Renal pelvis (tissue), 1 donor: ENCODE measurements at regions not wholly inside any gene's neighbourhood (a gene's known extent, or its start where the extent isn't known, plus 50 kb on each side); places are given as distances from the start of the nearest gene placed in this dataset.

Experiments
- DNase-seq: peaks from one replicate; pipeline ENCODE4 v3.0.0-alpha.2; 2013

DNA sequence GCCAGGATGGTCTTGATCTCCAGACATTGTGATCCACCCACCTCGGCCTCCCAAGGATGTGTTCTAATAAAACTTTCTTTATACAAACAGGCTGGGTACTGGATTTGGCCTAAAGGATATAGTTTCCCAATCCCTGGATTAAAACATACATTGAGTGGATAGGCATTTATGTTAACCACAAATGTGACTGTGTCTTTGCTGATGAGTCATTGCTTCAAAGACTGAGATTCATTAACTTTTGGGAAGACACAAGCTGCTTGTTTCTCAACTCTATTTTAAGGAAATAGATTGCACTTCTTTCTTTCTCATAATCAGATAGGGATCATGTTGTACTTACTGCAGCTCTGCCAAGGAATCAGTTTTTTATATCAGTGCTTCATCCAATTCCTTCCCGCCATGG, 131.3 kb upstream of the AGA start:
- no peak for DNase-seq

DNA sequence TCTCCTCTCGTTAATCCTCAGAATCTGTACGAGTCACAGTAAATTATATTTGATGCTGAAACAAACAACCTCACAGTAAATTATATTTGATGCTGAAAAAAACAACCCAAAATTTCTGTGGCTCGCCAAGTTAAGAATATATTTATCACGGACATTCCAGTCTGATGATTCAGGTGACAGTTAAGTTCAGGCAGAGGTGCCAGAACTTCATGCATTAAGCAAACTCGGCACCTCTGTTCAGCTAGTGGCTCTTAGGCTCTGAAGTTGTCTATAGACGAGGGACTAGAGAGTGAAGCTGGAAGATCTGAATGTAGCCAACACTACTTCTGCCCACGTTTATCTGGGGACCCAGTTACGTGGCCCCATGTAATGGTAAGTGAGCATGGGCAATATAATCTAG, 132.2 kb upstream of the AGA start:
- no peak for DNase-seq

DNA sequence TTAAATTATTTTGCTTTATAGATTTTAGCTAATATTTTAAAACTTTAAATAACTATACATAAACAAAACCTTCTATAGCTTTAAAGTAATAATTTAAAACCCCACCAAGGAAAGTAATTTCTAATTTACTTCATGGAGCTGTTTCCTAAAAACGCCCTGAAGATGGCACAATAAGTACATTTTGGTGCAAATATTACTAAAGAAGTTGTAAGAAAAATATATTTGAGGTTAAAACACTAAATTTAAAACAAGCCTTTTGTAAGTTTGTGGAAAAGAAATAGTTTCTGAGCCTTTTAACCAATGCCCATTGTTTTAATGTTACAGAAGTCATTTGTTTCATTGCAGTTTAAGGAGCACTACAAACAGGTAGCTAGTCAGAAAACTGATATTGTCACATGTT, 137.4 kb upstream of the AGA start:
- DNase-seq = no peak

DNA sequence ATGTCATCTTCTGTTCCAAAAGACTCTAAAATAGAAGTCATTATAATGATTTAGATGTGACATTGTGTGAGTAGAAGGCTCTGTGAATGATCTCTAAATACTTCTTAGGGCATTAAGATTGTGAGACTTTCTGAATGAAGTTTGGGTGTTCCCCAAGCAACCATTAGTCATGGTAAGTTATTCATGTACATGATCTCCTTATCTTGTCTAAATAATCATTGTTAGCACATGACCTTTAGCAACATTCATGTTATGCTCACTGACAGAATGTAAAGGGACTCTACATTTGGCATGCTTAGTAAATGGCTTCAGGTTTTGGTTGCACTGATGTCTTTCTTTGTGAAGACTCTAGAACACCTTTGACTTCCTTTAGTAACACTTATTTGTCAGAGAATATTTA, 140.8 kb upstream of the AGA start:
- DNase-seq = no peak

DNA sequence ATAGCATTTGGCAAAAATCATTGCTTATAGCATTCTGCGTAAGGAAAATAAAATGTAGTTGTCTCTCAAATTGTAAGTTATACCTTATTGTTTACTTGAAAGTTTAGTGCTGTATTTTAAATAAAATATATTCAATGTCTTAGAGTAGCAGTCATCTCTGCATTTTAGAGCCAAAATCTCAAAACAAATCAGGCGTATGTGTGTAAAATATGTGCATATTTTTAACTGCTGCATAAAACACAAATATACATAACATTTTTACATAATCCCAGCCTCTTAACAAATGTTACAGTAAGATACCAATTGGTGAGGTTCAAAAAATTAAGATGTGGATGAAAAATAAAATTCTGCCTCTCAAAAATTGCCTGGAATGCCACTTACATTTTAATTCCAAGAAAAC, 145.8 kb upstream of the AGA start:
- no peak for DNase-seq

DNA sequence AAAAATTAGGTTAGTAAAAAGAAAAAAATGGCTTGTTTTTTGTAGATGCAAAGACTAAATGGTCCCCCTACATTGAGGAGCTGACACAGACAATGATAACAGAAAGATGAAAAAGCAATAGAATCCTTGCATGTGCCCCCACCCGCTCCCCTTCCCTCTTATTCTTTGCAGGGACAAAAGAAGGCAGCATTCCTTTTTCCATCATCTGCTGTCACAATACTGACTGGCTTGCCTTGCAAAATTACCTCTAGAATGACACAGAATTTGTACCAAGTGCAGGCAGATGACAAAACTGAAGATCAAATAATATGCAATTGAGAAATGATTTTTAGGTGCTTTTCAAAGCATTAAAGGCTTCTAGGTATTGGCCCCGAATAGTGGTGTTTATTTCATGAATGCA, 153.1 kb upstream of the AGA start:
- no peak for DNase-seq

DNA sequence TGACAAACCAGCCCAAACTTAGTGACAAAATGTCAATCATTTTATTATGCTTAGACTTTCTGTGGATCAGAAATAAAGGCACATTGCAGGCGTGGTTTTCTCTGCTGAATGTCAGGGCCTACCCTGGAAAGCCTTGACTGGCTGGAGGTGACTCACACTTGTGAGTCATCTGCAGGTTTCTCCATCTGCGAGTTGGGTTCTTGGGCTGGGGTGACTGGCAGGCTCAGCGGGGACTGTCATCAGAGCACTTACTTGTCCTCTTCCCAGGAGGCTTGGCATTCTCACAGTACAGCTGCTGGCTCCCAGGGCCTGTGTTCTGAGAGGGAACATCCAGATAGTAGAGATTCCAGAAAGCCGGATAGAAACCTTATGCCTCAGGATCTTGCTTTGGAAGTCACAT, 153.8 kb upstream of the AGA start:
- DNase-seq = no peak

DNA sequence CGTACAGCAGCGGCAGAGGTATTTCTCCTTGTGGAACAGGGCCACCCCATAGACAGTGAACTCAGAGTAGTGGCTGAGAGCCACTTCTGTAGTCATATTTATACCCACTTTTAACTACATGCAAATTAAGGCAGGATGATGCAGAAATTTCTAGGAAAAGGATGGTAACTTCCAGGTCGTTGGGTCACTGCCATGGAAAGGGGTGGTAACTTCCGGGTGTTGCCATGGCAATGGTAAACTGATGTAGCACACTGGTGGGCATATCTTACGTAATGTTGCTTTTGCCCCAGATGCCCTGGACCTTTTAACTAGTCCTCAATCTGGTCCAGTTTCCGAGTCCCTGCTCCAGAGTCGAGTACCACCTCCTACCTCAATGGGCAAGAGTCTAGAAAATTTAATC, 154.8 kb upstream of the AGA start:
- DNase-seq = no peak

DNA sequence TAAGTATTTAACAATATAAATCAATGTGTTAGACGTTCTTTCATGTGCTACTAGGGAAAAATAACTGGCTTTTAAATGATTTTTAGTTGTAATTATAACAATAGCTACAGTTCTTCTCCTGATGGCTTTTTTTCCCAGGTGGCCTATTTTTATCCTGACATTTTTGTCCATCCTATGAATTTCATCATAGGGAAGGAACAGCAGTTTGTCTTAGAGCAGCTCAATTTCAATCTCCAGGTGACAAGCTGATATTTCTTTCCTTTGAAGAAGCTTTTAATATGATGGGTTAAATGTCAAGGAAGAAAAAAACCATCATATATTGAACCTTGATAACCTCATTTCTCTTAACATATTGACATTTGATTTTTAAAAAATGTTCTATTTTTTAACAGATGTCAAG, 163.0 kb upstream of the AGA start:
- DNase-seq = no peak

DNA sequence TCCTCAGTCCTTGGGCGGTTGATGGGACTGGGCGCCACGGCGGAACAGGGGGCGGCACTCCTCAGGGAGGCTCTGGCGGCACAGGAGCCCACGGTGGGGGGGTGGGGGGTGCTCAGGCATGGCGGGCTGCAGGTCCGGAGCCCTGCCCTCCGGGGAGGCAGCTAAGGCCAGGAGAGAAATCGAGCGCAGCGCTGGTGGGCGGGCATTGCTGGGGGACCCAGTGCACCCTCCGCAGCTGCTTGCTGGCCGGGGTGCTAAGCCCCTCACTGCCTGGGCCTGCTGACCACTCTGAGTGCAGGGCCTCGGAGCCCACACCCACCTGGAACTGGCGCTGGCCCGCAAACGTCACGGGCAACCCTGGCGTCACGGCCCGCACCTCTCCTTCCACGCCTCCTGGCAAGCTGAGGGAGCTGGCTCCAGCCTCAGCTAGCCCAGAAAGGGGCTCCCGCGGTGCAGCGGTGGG, 164.9 kb upstream of the AGA start:
- DNase-seq = no peak

DNA sequence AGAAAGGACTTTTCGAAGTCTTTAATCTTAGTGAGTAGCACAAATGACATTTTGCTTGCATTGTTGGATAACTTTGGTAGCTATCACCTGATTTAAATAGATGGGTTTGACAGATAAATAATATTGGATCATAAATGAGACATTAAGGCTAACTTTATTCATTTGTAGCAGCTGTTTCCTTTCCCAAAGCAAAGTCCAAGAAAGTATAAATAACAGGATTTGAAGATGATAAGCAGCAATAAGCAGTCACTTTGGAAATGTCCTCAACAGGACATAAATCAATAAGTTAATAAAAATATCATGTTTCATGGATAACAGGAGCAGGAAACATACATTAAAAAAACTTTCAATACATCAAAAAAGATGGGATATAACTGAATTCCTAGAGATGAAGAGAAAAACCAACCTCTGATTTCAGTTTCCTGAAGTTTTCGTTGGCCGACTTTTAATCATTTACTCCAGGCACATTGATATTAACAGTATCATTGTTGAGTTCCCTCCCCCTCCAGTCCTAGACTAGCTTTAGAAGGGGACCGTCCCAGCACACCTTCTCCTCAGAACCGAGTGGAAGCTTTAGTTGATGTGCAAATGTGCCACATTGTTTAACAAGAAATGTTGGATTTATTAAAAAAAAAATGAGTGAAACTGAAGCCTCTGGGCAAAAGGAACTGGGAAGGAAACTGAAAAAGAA, 169.9 kb upstream of the AGA start:
- DNase-seq = no peak

DNA sequence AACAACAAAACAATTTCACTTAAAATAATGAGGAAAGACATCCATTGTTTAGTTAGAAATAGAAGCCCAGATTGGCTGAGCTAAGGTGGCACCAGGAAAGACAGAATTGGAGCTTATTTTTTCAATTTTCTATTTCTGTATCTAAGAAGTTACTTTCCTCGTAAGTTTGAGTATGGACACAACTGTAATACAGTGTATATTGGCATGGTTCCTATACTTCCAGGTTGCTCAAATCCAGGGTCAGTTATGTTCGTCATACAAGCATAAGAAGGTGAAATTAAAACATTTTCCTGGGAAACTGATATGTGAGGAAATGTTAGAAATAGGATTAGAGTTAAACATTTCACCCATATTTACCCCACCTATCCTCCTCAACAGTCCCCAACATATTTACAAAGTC, 170.4 kb upstream of the AGA start:
- no peak for DNase-seq

DNA sequence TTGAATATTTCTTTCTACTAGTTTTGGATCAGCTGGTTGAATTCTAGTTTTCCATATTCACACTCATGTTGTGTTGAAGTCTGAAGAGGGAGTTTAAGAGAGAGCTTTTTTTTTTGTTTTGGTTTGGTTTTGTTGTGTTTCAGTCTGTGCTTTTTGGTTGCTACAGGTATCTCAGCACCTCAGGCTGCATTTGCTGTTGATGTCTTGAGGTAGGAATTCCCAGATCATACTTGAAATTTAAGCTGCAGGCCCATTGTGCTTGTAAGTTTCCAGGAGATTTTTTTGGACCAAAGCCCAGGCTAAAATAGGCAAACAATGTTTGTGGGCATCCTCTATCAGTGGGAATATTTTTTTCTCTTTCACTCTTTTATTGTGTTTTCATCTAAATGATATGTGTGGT, 190.2 kb upstream of the AGA start:
- no peak for DNase-seq

DNA sequence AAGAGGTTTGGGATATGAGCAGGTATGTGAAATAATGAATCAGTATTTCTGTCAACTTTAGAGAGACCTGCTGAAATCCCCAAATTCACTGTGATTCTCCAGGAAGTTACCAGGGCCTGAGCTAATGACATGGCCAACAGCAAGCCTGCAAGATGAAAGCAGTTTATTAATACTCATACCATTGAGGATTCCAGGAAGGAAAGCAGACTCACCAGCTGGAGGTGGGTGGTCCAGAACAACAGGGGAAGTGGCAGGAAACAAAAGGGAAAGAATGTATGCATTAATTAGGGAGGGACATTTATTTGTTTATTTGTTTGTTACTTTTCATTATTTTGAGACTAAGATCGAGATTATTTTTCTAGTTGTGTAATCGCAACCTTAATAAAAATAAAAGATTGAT, 196.6 kb upstream of the AGA start:
- no peak for DNase-seq

DNA sequence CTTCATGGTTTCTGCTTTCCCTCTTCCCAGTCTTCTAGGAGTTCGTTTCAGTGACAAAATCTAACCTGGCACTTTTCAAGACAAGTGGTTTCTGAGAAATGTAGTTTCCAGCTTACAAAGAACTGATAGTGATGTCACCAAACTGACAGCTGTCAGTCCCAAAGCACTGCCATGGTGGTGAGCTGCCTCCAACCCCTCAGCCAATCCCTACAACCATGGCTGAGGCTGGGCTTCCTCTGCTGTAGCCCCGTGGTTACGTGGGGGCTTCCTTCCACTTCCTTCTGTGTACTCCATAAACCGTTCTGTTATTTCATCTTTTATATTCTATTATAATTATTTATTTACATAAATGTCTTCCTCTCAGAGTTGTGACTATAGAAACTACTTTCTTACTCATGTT, 198.6 kb upstream of the AGA start:
- DNase-seq = no peak

DNA sequence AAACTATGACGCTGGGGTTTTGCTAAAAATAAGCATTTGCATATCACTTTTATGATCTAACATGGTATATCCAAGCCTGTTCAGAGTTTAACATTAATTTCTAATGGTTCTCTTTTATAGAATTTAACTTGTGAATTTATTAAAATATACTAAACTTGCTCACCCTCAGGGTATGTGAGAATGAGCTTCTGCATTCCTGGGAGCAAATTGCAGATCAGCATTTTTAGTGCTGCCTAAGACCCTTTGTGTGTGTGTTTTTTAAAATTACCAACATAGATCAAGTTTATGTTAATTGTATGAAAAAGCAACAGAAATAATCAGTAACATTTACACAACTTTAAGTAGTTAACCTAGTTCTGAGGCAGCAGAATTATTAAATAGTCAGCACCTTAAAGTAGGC, 218.0 kb upstream of the AGA start:
- no peak for DNase-seq

DNA sequence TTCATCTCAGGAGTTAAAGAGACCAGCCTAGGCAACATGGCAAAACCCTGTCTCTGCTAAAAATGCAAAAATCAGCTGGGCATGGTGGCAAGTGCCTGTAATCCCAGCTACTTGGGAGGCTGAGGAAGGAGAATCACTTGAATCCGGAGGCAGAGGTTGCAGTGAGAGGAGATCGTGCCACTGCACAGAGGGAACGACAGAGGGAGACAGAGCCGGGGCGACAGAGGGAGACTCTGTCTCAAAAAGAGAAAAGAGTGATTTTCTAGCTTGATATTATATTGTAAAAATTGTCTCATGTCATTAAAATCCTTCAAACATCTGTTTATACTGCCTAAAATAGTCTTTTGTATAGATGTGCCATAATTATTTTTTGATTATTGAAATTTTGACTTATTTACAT, 225.4 kb upstream of the AGA start:
- DNase-seq = no peak

DNA sequence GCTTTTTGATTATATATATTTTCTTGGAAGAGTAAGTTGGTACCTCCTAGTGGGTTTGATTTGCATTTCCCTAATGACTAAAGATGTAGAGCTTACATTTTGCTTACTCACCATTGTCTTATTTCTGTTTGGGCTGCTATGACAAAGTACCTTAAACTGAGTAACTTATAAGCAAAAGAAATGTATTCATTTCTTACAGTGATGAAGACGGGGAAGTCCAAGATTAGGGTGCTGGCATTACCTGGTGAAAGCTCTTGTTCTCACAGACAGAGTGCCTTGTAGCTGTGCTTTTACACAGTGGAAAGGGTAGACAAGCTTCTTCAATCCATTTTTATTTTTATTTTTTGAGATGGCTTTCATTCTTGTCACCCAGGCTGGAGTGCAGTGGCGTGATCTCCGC, 229.2 kb upstream of the AGA start:
- no peak for DNase-seq

DNA sequence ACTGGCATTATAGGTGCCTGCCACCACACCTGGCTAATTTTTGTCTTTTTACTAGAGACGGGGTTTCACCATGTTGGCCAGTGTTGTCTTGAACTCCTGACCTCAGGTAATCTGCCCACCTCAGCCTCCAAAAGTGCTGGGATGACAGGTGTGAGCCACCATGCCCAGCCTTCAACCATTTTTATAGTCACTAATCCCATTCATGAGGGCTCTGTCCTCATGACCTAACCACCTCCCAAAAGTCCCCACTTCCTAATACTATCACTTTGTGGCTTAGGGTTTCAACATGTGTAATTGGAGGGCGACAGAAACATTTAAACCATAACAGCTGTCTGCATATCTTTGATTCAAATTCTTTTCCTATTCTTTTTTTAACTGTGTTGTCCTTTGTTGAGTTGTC, 229.6 kb upstream of the AGA start:
- DNase-seq = no peak

DNA sequence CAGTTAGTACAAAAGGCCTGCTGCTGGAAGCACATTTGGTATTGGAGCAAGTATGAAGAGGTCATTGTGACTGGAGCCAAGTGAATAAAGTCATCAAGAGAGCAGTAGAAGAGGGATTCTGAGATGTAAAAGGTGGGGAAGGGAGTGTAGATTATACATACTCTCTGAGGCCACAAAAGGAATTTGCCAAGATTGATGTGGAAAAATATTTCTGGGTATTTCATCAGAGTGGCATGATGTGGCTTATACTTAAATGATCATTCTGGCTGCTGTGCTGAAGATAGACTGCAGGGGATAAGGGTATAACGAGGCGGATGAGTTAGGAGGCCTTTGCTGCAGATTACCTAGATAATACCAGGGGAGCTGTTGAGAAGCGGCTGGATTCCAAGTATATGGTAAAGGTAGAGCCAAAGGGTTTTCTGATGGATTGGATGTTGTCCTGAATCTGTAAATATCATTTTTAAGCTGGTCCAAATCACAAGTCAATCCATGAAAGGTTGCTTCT, 231.8 kb upstream of the AGA start:
- DNase-seq = no peak

DNA sequence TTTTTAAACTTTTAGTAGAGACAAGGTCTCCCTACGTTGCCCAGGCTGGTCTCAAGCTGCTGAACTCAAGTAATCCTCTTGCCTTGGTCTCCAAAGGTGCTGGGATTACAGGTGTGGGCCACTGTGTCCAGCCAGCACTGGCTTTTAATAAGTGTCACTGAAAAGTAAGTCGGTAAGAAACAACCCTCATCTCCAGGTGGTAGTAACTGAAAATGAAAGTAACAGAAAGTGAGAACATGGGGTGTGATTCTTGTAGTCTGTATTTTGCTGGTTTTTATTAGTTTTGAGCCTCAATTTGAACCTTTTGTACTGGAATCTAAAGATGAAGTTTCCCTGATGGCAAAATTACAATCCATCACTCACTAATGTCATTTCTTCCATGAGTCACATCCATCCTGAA, 238.1 kb upstream of the AGA start:
- DNase-seq = no peak

DNA sequence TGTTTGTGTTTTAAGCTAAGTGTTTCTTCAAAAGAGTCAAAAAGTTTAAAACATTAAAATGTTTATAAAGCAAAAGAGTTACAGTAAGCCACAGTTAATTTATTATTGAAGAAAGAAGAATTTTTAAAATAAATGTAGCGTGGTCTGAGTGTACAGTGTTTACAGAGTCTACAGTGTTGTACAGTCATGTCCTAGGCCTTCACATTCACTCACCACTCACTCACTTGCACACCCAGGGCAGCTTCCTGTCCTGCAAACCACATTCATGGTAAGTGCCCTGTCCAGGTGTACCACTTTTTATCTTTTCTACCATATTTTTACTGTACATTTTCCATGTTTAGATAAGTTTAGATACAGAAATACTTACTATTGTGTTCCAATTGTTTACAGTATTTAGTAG, 239.7 kb upstream of the AGA start:
- no peak for DNase-seq

DNA sequence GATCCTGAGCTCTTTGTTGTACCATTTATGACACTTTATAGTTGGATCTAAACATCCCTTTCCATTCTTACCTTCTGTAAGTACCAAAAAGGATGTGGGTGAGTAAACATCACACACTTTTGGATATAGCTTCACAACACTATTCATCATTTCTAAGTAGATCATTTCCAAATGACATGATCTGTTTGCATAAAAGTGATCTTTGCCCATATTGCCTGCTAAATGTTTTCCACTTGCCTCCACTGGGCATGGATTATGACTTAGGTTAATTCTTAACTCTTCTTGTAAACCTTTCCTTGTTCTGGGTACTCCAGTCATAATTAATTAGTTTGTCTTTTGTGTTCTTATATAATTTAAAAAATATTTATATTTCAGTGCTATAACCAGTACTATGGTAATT, 244.9 kb upstream of the AGA start:
- no peak for DNase-seq

DNA sequence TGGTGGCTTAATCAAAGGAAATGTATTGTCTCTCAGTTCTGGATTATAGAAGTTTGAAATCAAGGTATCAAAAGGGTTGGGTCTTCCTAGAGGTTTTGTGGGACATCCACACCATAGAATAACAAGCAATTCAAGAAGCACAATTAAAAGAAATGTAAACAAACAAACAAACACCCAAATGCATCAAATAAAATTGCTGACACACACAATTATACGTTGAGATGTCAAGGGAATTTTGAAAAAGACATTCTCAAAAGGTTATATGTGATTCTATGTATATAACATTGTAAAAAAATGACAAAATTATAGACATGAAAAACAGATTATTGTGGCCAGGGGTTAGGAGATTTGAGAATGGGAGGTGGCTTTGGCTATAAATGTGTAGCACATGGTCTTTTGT, 250.7 kb upstream of the AGA start:
- no peak for DNase-seq
